IMR-90 (cell line): ENCODE measurements at regions not wholly inside any gene's neighbourhood (a gene's known extent, or its start where the extent isn't known, plus 50 kb on each side); places are given as distances from the start of the nearest gene placed in this dataset.

Source experiments
- ATAC-seq: fragments of 200-7000 bp; cut with Tn5 transposase; 2 replicates; pipeline ENCODE4 v1.9.1; 2020; ENCODE audit warnings: low read depth, mild to moderate bottlenecking, moderate library complexity
- BruUV-seq: library from RNA; stranded (reverse); fragments of 400-500 nt; replicated peaks from 2 replicates; lab custom pipeline; 2021; lab: Mats Ljungman, UMichigan
- CTCF ChIA-PET: fragments of 300-600 bp; formaldehyde crosslinking; extraction: SDS; loops from one replicate; lab custom pipeline; 2021; ENCODE audit warnings: antibody characterized with exemption; lab: Yijun Ruan, JAX
- POLR2A ChIA-PET: fragments of 300-600 bp; sonication (Branson Sonifier 250); formaldehyde crosslinking; loops from one replicate; lab custom pipeline; 2022; ENCODE audit warnings: antibody characterized with exemption; ENCODE audit not compliant: unreplicated experiment; lab: Charles Lee
- DNase-seq: peaks from one replicate; pipeline ENCODE4 v3.0.0; 2013
- H2AFZ ChIP-seq: replicated peaks from 2 replicates; pipeline ENCODE3; 2013; ENCODE audit warnings: low read length, mild to moderate bottlenecking; ENCODE audit not compliant: poor library complexity
- H2AK5ac ChIP-seq: 2 replicates; pipeline ENCODE4 v1.6.1; 2013; ENCODE audit warnings: low read depth, low read length, inconsistent platforms
- H2AK9ac ChIP-seq: replicated peaks from 2 replicates; pipeline ENCODE3; 2013; ENCODE audit warnings: mild to moderate bottlenecking, low read depth, low read length, moderate library complexity; ENCODE audit not compliant: poor library complexity
- H2BK120ac ChIP-seq: 2 replicates; pipeline ENCODE4 v1.6.1; 2013; ENCODE audit warnings: low read depth, low read length, inconsistent platforms
- H2BK15ac ChIP-seq: 3 replicates; pipeline ENCODE4 v1.6.1; 2013; ENCODE audit warnings: low read depth, low read length, inconsistent platforms
- H2BK20ac ChIP-seq: 2 replicates; pipeline ENCODE4 v1.6.1; 2013; ENCODE audit warnings: low read depth, mild to moderate bottlenecking, inconsistent platforms, low read length, moderate library complexity
- H2BK5ac ChIP-seq: 2 replicates; pipeline ENCODE4 v1.6.1; 2013; ENCODE audit warnings: mild to moderate bottlenecking, low read depth, low read length, inconsistent platforms; ENCODE audit not compliant: poor library complexity, severe bottlenecking
- H3K14ac ChIP-seq: replicated peaks from 2 replicates; pipeline ENCODE4 v1.6.1; 2013; ENCODE audit warnings: low read depth, low read length, inconsistent platforms
- H3K18ac ChIP-seq: 2 replicates; pipeline ENCODE4 v1.6.1; 2013; ENCODE audit warnings: low read depth, low read length, control low read depth
- H3K23ac ChIP-seq: 2 replicates; pipeline ENCODE4 v1.6.1; 2013; ENCODE audit warnings: low read depth, low read length, inconsistent platforms
- H3K27ac ChIP-seq: 2 replicates; pipeline ENCODE4 v1.5.1; 2013; ENCODE audit warnings: mild to moderate bottlenecking, control low read depth, low read length; ENCODE audit not compliant: insufficient read depth
- H3K27me3 ChIP-seq: 2 replicates; pipeline ENCODE4 v1.6.1; 2013; ENCODE audit warnings: low read length; ENCODE audit not compliant: control insufficient read depth, insufficient read depth
- H3K36me3 ChIP-seq: 2 replicates; pipeline ENCODE4 v1.6.1; 2013; ENCODE audit warnings: low read length, mixed read lengths; ENCODE audit not compliant: control insufficient read depth, insufficient read depth
- H3K4ac ChIP-seq: 2 replicates; pipeline ENCODE4 v1.6.1; 2013; ENCODE audit warnings: low read depth, low read length, inconsistent platforms
- H3K4me1 ChIP-seq: 2 replicates; pipeline ENCODE4 v1.6.1; 2013; ENCODE audit warnings: low read length, mixed read lengths; ENCODE audit not compliant: control insufficient read depth, insufficient read depth
- H3K4me2 ChIP-seq: 2 replicates; pipeline ENCODE4 v1.6.1; 2013; ENCODE audit warnings: low read depth, mild to moderate bottlenecking, control low read depth, low read length, moderate library complexity
- H3K4me3 ChIP-seq: 2 replicates; pipeline ENCODE4 v1.5.1; 2013; ENCODE audit warnings: low read depth, mild to moderate bottlenecking, control low read depth, low read length, moderate library complexity; ENCODE audit not compliant: insufficient read depth
- H3K56ac ChIP-seq: 2 replicates; pipeline ENCODE4 v1.6.1; 2013; ENCODE audit warnings: low read length, inconsistent platforms; ENCODE audit not compliant: insufficient read depth; ENCODE audit errors: extremely low read depth
- H3K79me1 ChIP-seq, 2 experiments: 2 replicates each; pipeline ENCODE4 v1.6.1; 2013; ENCODE audit warnings: low read length in 2 of 2, inconsistent platforms in 1 of 2, low read depth in 1 of 2
- H3K9ac ChIP-seq: 2 replicates; pipeline ENCODE4 v1.6.1; 2013; ENCODE audit warnings: low read depth, low read length, control low read depth
- H3K9me1 ChIP-seq: 2 replicates; pipeline ENCODE4 v1.6.1; 2013; ENCODE audit warnings: low read length, inconsistent platforms; ENCODE audit not compliant: insufficient read depth
- H3K9me3 ChIP-seq: 2 replicates; pipeline ENCODE4 v1.6.1; 2013; ENCODE audit warnings: low read length; ENCODE audit not compliant: control insufficient read depth, insufficient read depth
- H4K20me1 ChIP-seq: 2 replicates; pipeline ENCODE4 v1.6.1; 2013; ENCODE audit warnings: low read length, inconsistent platforms; ENCODE audit not compliant: insufficient read depth
- H4K5ac ChIP-seq: 2 replicates; pipeline ENCODE4 v1.6.1; 2013; ENCODE audit warnings: mild to moderate bottlenecking, low read depth, low read length, control low read depth
- H4K8ac ChIP-seq, 2 experiments: 2 replicates each; pipeline ENCODE4 v1.6.1; 2013; ENCODE audit warnings: low read depth in 2 of 2, low read length in 2 of 2, control low read depth in 1 of 2, inconsistent platforms in 1 of 2
- H4K91ac ChIP-seq: 2 replicates; pipeline ENCODE4 v1.6.1; 2013; ENCODE audit warnings: low read depth, low read length, inconsistent platforms; ENCODE audit not compliant: insufficient read depth
- NFE2L2 ChIP-seq: fragments of 150-350 bp; IDR thresholded peaks from 2 replicates; pipeline ENCODE4 v1.6.1; 2016; ENCODE audit warnings: low read depth, mild to moderate bottlenecking, low read length
- WGBS, 2 experiments: methylation state at CpG; one replicate each; pipeline versions ENCODE4 v1.1.5 to v1.1.7; 2013; ENCODE audit warnings: missing lambda C conversion rate in 2 of 2; ENCODE audit not compliant: insufficient read length in 1 of 2; ENCODE audit errors: extremely low coverage in 2 of 2; 5-methylcytosine and 5-hydroxymethylcytosine counted together
- dilution Hi-C: fragments of 300-500 bp; cut with HindIII; formaldehyde crosslinking; loops from one replicate; pipeline ENCODE4 v1.14.3; 2018; ENCODE audit warnings: low sequenced_read_pairs; ENCODE audit not compliant: unreplicated experiment
- in situ Hi-C: fragments of 300-500 bp; cut with MboI; formaldehyde crosslinking; loops from 3 replicates; pipeline ENCODE4 v1.14.3; 2019; ENCODE audit warnings: low sequenced_read_pairs, inconsistent platforms, mixed read lengths
- intact Hi-C: fragments of 100-400 bp; cut with micrococcal nuclease; formaldehyde crosslinking; loops from 2 replicates; pipeline ENCODE4 v1.10.0; 2022
- TF ChIP-seq, protein P1 (sequence below): fragments of 150-350 bp; IDR thresholded peaks from 2 replicates; pipeline ENCODE4 v1.6.1; 2017; ENCODE audit warnings: mild to moderate bottlenecking, antibody characterized with exemption, low read length, low read depth

DNA sequence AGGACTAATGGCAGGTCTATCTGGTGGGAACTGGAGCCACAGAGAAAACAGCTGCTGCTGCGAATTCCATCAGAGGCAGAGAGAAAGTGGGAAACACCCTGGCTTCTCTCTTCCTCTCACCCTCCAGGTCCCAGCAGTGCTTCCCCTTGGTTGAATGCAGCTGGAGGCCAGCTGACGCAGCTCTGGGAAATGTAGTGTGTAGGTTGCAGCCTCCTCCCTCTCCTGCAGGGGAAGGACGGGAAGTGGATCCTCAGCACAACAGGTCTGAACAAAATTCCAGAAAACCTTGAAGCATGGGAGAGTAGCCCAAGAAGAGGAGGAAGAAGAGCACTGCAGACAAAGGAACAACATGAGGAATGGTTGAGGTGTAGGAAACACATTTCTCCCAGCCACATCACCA is 67.8 kb upstream of the MMP2 start:
- Histone ChIP-seq H3K4ac (no peak overlapping the region), H2BK120ac (no peak overlapping the region), H3K9me3 (no peaks in the 10 kb centered on the region), H3K18ac (no peak overlapping the region), H3K56ac (no peak overlapping the region), H3K14ac (no peak overlapping the region), H3K4me2 (no peak overlapping the region), H2BK5ac (no peak overlapping the region), H3K23ac (no peak overlapping the region), H3K9me1 (no peaks in the 10 kb centered on the region), H2AK9ac (no peak overlapping the region), H4K8ac (no peak overlapping the region), H2AFZ (no peak overlapping the region), H3K27me3 (peaks cover 1% of the 10 kb centered on the region; the same call in 1 of the 2 replicates), H3K27ac (no peak overlapping the region), H2BK20ac (no peak overlapping the region), H3K4me3 (no peak overlapping the region), H2AK5ac (no peak overlapping the region), H3K36me3 (no peaks in the 10 kb centered on the region), H3K79me1 (no peaks in the 10 kb centered on the region), H3K9ac (no peak overlapping the region), H2BK15ac (no peak overlapping the region), H3K4me1 (no peaks in the 10 kb centered on the region), H4K91ac (no peak overlapping the region), H4K20me1 (no peaks in the 10 kb centered on the region), H4K5ac (no peak overlapping the region)
- DNase-seq = peak; percentile 5
- POLR2A ChIA-PET = no interaction called here
- ATAC-seq = no peak
- in situ Hi-C loops = no loop called here
- no TSS peak for BruUV-seq
- WGBS, 2 experiments = no CpG with 5 or more reads among the region's 3 CpGs
- CTCF ChIA-PET = no interaction called here
- TF ChIP-seq, protein P1, sequence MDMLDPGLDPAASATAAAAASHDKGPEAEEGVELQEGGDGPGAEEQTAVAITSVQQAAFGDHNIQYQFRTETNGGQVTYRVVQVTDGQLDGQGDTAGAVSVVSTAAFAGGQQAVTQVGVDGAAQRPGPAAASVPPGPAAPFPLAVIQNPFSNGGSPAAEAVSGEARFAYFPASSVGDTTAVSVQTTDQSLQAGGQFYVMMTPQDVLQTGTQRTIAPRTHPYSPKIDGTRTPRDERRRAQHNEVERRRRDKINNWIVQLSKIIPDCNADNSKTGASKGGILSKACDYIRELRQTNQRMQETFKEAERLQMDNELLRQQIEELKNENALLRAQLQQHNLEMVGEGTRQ = no peak
- TF ChIP-seq NFE2L2 = no peak
- dilution Hi-C loops = no loop called here
- intact Hi-C loops = no loop called here
